IMR-90 (cell line): ENCODE measurements at regions not wholly inside any gene's neighbourhood (a gene's known extent, or its start where the extent isn't known, plus 50 kb on each side); places are given as distances from the start of the nearest gene placed in this dataset.

ENCODE experiments used
- ATAC-seq: fragments of 200-7000 bp; cut with Tn5 transposase; 2 replicates; pipeline ENCODE4 v1.9.1; 2020; ENCODE audit warnings: low read depth, mild to moderate bottlenecking, moderate library complexity
- BruUV-seq: library from RNA; stranded (reverse); fragments of 400-500 nt; replicated peaks from 2 replicates; lab custom pipeline; 2021; lab: Mats Ljungman, UMichigan
- CTCF ChIA-PET: fragments of 300-600 bp; formaldehyde crosslinking; extraction: SDS; loops from one replicate; lab custom pipeline; 2021; ENCODE audit warnings: antibody characterized with exemption; lab: Yijun Ruan, JAX
- POLR2A ChIA-PET: fragments of 300-600 bp; sonication (Branson Sonifier 250); formaldehyde crosslinking; loops from one replicate; lab custom pipeline; 2022; ENCODE audit warnings: antibody characterized with exemption; ENCODE audit not compliant: unreplicated experiment; lab: Charles Lee
- DNase-seq: peaks from one replicate; pipeline ENCODE4 v3.0.0; 2013
- H2AFZ ChIP-seq: replicated peaks from 2 replicates; pipeline ENCODE3; 2013; ENCODE audit warnings: low read length, mild to moderate bottlenecking; ENCODE audit not compliant: poor library complexity
- H2AK5ac ChIP-seq: 2 replicates; pipeline ENCODE4 v1.6.1; 2013; ENCODE audit warnings: low read depth, low read length, inconsistent platforms
- H2AK9ac ChIP-seq: replicated peaks from 2 replicates; pipeline ENCODE3; 2013; ENCODE audit warnings: mild to moderate bottlenecking, low read depth, low read length, moderate library complexity; ENCODE audit not compliant: poor library complexity
- H2BK120ac ChIP-seq: 2 replicates; pipeline ENCODE4 v1.6.1; 2013; ENCODE audit warnings: low read depth, low read length, inconsistent platforms
- H2BK15ac ChIP-seq: 3 replicates; pipeline ENCODE4 v1.6.1; 2013; ENCODE audit warnings: low read depth, low read length, inconsistent platforms
- H2BK20ac ChIP-seq: 2 replicates; pipeline ENCODE4 v1.6.1; 2013; ENCODE audit warnings: low read depth, mild to moderate bottlenecking, inconsistent platforms, low read length, moderate library complexity
- H2BK5ac ChIP-seq: 2 replicates; pipeline ENCODE4 v1.6.1; 2013; ENCODE audit warnings: mild to moderate bottlenecking, low read depth, low read length, inconsistent platforms; ENCODE audit not compliant: poor library complexity, severe bottlenecking
- H3K14ac ChIP-seq: replicated peaks from 2 replicates; pipeline ENCODE4 v1.6.1; 2013; ENCODE audit warnings: low read depth, low read length, inconsistent platforms
- H3K18ac ChIP-seq: 2 replicates; pipeline ENCODE4 v1.6.1; 2013; ENCODE audit warnings: low read depth, low read length, control low read depth
- H3K23ac ChIP-seq: 2 replicates; pipeline ENCODE4 v1.6.1; 2013; ENCODE audit warnings: low read depth, low read length, inconsistent platforms
- H3K27ac ChIP-seq: 2 replicates; pipeline ENCODE4 v1.5.1; 2013; ENCODE audit warnings: mild to moderate bottlenecking, control low read depth, low read length; ENCODE audit not compliant: insufficient read depth
- H3K27me3 ChIP-seq: 2 replicates; pipeline ENCODE4 v1.6.1; 2013; ENCODE audit warnings: low read length; ENCODE audit not compliant: control insufficient read depth, insufficient read depth
- H3K36me3 ChIP-seq: 2 replicates; pipeline ENCODE4 v1.6.1; 2013; ENCODE audit warnings: low read length, mixed read lengths; ENCODE audit not compliant: control insufficient read depth, insufficient read depth
- H3K4ac ChIP-seq: 2 replicates; pipeline ENCODE4 v1.6.1; 2013; ENCODE audit warnings: low read depth, low read length, inconsistent platforms
- H3K4me1 ChIP-seq: 2 replicates; pipeline ENCODE4 v1.6.1; 2013; ENCODE audit warnings: low read length, mixed read lengths; ENCODE audit not compliant: control insufficient read depth, insufficient read depth
- H3K4me2 ChIP-seq: 2 replicates; pipeline ENCODE4 v1.6.1; 2013; ENCODE audit warnings: low read depth, mild to moderate bottlenecking, control low read depth, low read length, moderate library complexity
- H3K4me3 ChIP-seq: 2 replicates; pipeline ENCODE4 v1.5.1; 2013; ENCODE audit warnings: low read depth, mild to moderate bottlenecking, control low read depth, low read length, moderate library complexity; ENCODE audit not compliant: insufficient read depth
- H3K56ac ChIP-seq: 2 replicates; pipeline ENCODE4 v1.6.1; 2013; ENCODE audit warnings: low read length, inconsistent platforms; ENCODE audit not compliant: insufficient read depth; ENCODE audit errors: extremely low read depth
- H3K79me1 ChIP-seq, 2 experiments: 2 replicates each; pipeline ENCODE4 v1.6.1; 2013; ENCODE audit warnings: low read length in 2 of 2, inconsistent platforms in 1 of 2, low read depth in 1 of 2
- H3K9ac ChIP-seq: 2 replicates; pipeline ENCODE4 v1.6.1; 2013; ENCODE audit warnings: low read depth, low read length, control low read depth
- H3K9me1 ChIP-seq: 2 replicates; pipeline ENCODE4 v1.6.1; 2013; ENCODE audit warnings: low read length, inconsistent platforms; ENCODE audit not compliant: insufficient read depth
- H3K9me3 ChIP-seq: 2 replicates; pipeline ENCODE4 v1.6.1; 2013; ENCODE audit warnings: low read length; ENCODE audit not compliant: control insufficient read depth, insufficient read depth
- H4K20me1 ChIP-seq: 2 replicates; pipeline ENCODE4 v1.6.1; 2013; ENCODE audit warnings: low read length, inconsistent platforms; ENCODE audit not compliant: insufficient read depth
- H4K5ac ChIP-seq: 2 replicates; pipeline ENCODE4 v1.6.1; 2013; ENCODE audit warnings: mild to moderate bottlenecking, low read depth, low read length, control low read depth
- H4K8ac ChIP-seq, 2 experiments: 2 replicates each; pipeline ENCODE4 v1.6.1; 2013; ENCODE audit warnings: low read depth in 2 of 2, low read length in 2 of 2, control low read depth in 1 of 2, inconsistent platforms in 1 of 2
- H4K91ac ChIP-seq: 2 replicates; pipeline ENCODE4 v1.6.1; 2013; ENCODE audit warnings: low read depth, low read length, inconsistent platforms; ENCODE audit not compliant: insufficient read depth
- BHLHE40 ChIP-seq: fragments of 150-350 bp; IDR thresholded peaks from 2 replicates; pipeline ENCODE4 v1.6.1; 2016; ENCODE audit warnings: mild to moderate bottlenecking, low read depth, low read length
- CEBPB ChIP-seq: IDR thresholded peaks from 2 replicates; pipeline ENCODE4 v1.6.1; 2012; ENCODE audit warnings: low read depth, low read length, improper control_type of control experiment
- CHD1 ChIP-seq: IDR thresholded peaks from 2 replicates; pipeline ENCODE4 v1.6.1; 2012; ENCODE audit warnings: low read depth, low read length, improper control_type of control experiment
- FOS ChIP-seq: fragments of 150-350 bp; IDR thresholded peaks from 2 replicates; pipeline ENCODE4 v1.6.1; 2016; ENCODE audit warnings: low read depth, low read length
- MAZ ChIP-seq: IDR thresholded peaks from 2 replicates; pipeline ENCODE4 v1.6.1; 2012; ENCODE audit warnings: low read depth, mild to moderate bottlenecking, low read length, improper control_type of control experiment, moderate library complexity, borderline replicate concordance
- RFX5 ChIP-seq: IDR thresholded peaks from 2 replicates; pipeline ENCODE4 v1.8.0; 2012; ENCODE audit warnings: low read depth, mild to moderate bottlenecking, low read length, moderate library complexity
- SMC3 ChIP-seq: fragments of 150-350 bp; IDR thresholded peaks from 2 replicates; pipeline ENCODE4 v1.6.1; 2016; ENCODE audit warnings: low read depth, mild to moderate bottlenecking, antibody characterized with exemption, low read length, moderate library complexity
- WGBS, 2 experiments: methylation state at CpG; one replicate each; pipeline versions ENCODE4 v1.1.5 to v1.1.7; 2013; ENCODE audit warnings: missing lambda C conversion rate in 2 of 2; ENCODE audit not compliant: insufficient read length in 1 of 2; ENCODE audit errors: extremely low coverage in 2 of 2; 5-methylcytosine and 5-hydroxymethylcytosine counted together
- dilution Hi-C: fragments of 300-500 bp; cut with HindIII; formaldehyde crosslinking; loops from one replicate; pipeline ENCODE4 v1.14.3; 2018; ENCODE audit warnings: low sequenced_read_pairs; ENCODE audit not compliant: unreplicated experiment
- in situ Hi-C: fragments of 300-500 bp; cut with MboI; formaldehyde crosslinking; loops from 3 replicates; pipeline ENCODE4 v1.14.3; 2019; ENCODE audit warnings: low sequenced_read_pairs, inconsistent platforms, mixed read lengths
- intact Hi-C: fragments of 100-400 bp; cut with micrococcal nuclease; formaldehyde crosslinking; loops from 2 replicates; pipeline ENCODE4 v1.10.0; 2022
- TF ChIP-seq, protein P1 (sequence below): conservative IDR thresholded peaks from 2 replicates; pipeline ENCODE4 v1.5.1; 2012; ENCODE audit warnings: mild to moderate bottlenecking, low read depth, low read length, improper control_type of control experiment

GRCh38 chr16:86285938-86286921, 224.1 kb upstream of the FOXF1 start:
- H4K20me1 ChIP-seq, result no peaks in the 10 kb centered on the region
- no peak overlapping the region for H3K23ac ChIP-seq
- no peak overlapping the region for H3K18ac ChIP-seq
- H3K4ac ChIP-seq, result peak overlapping the region; percentile 47
- DNase-seq (peak; percentile 58), ATAC-seq (peak; percentile 49)
- peak overlapping the region; percentile 62 for H2AK5ac ChIP-seq
- TF ChIP-seq MAZ, result no peak
- 0 out of 2 replicates have a peak, but pooled peaks have one; percentile 12 for TF ChIP-seq BHLHE40
- no peak for TF ChIP-seq CEBPB
- TF ChIP-seq RFX5, result no peak
- no peak for TF ChIP-seq CHD1
- TF ChIP-seq FOS, result peak; percentile 9; the same call in 1 of the 2 replicates
- TF ChIP-seq SMC3, result no peak
- TF ChIP-seq, protein P1, sequence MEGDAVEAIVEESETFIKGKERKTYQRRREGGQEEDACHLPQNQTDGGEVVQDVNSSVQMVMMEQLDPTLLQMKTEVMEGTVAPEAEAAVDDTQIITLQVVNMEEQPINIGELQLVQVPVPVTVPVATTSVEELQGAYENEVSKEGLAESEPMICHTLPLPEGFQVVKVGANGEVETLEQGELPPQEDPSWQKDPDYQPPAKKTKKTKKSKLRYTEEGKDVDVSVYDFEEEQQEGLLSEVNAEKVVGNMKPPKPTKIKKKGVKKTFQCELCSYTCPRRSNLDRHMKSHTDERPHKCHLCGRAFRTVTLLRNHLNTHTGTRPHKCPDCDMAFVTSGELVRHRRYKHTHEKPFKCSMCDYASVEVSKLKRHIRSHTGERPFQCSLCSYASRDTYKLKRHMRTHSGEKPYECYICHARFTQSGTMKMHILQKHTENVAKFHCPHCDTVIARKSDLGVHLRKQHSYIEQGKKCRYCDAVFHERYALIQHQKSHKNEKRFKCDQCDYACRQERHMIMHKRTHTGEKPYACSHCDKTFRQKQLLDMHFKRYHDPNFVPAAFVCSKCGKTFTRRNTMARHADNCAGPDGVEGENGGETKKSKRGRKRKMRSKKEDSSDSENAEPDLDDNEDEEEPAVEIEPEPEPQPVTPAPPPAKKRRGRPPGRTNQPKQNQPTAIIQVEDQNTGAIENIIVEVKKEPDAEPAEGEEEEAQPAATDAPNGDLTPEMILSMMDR, result no peak
- H3K27ac ChIP-seq, result no peak overlapping the region
- no peak overlapping the region; the same call in 2 of the 3 replicates for H2BK15ac ChIP-seq
- no peak overlapping the region for H3K4me2 ChIP-seq
- peak overlapping the region; percentile 74 for H2AFZ ChIP-seq
- H3K4me3 ChIP-seq, result no peak overlapping the region
- H3K9ac ChIP-seq, result no peak overlapping the region
- 42% methylated on average over 25 of the region's 55 CpGs; no CpG with 5 or more reads in 1 of the 2 experiments for WGBS, 2 experiments
- no peaks in the 10 kb centered on the region for H3K79me1 ChIP-seq
- dilution Hi-C loops, result no loop called here
- H3K9me3 ChIP-seq, result no peaks in the 10 kb centered on the region
- no peaks in the 10 kb centered on the region; the same call in 1 of the 2 replicates for H3K9me1 ChIP-seq
- peak overlapping the region; percentile 57; the same call in 1 of the 2 replicates for H2BK120ac ChIP-seq
- no peak overlapping the region; a peak in 1 of 4 replicates for H4K8ac ChIP-seq
- peak overlapping the region; percentile 46; the same call in 1 of the 2 replicates for H2BK20ac ChIP-seq
- in situ Hi-C loops, result no loop called here
- no peaks in the 10 kb centered on the region for H3K36me3 ChIP-seq
- H3K56ac ChIP-seq, result no peak overlapping the region
- intact Hi-C loops, result no loop called here
- H2BK5ac ChIP-seq, result no peak overlapping the region
- H3K27me3 ChIP-seq, result peaks cover 6% of the 10 kb centered on the region
- H2AK9ac ChIP-seq, result peak overlapping the region; percentile 48
- H3K14ac ChIP-seq, result no peak overlapping the region
- POLR2A ChIA-PET, result no interaction called here
- CTCF ChIA-PET, result no interaction called here
- peak overlapping the region; percentile 32; the same call in 1 of the 2 replicates for H4K91ac ChIP-seq
- peaks cover 5% of the 10 kb centered on the region; the same call in 1 of the 2 replicates for H3K4me1 ChIP-seq
- H4K5ac ChIP-seq, result no peak overlapping the region
- no TSS peak for BruUV-seq
